Neural crest cell (in vitro differentiated cells): ENCODE measurements at regions not wholly inside any gene's neighbourhood (a gene's known extent, or its start where the extent isn't known, plus 50 kb on each side); places are given as distances from the start of the nearest gene placed in this dataset.

Experiments
- DNase-seq: peaks from one replicate; pipeline ENCODE4 v3.0.0; 2021; ENCODE audit warnings: low read depth, mixed read lengths, low spot score
- H3K27ac Mint-ChIP-seq: one replicate; pipeline ENCODE4 v1.8.0; 2021; ENCODE audit warnings: mild to moderate bottlenecking, mixed read lengths; ENCODE audit not compliant: unreplicated experiment
- H3K27me3 Mint-ChIP-seq: 2 replicates; pipeline ENCODE4 v1.8.0; 2021; ENCODE audit warnings: low read depth, mild to moderate bottlenecking, mixed read lengths
- H3K36me3 Mint-ChIP-seq: 2 replicates; pipeline ENCODE4 v1.8.0; 2021; ENCODE audit warnings: low read depth, mild to moderate bottlenecking, mixed read lengths
- H3K4me1 Mint-ChIP-seq: 2 replicates; pipeline ENCODE4 v1.8.0; 2021; ENCODE audit warnings: mixed read lengths
- H3K4me3 Mint-ChIP-seq: one replicate; pipeline ENCODE4 v1.8.0; 2021; ENCODE audit warnings: mild to moderate bottlenecking, mixed read lengths
- H3K9me3 Mint-ChIP-seq: 2 replicates; pipeline ENCODE4 v1.8.0; 2021; ENCODE audit warnings: mixed read lengths
- TF ChIP-seq, protein P1 (sequence below): fragments of 200-600 bp; sonication (generic); conservative IDR thresholded peaks from 2 replicates; pipeline ENCODE4 v1.5.0; 2021; ENCODE audit warnings: antibody characterized with exemption, mild to moderate bottlenecking

DNA sequence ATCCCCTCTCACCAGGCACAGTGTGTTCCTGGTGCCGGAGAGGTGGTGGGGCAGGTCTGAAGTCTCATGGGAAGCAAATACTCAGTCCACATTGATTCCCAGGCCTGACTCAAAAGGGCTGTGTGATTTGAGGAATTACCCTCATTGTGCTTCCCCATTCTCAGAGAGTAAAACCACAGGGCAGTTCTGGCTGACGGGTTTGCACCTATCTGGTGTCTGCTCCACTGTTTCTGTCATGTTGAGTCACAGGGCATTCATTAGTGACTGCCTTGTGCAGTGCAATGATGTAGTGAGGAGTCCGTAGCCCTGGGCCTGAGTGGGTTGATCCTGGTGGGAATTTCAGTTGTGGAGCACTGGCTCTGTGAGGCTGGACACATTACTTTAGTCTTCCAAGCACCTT, 85.2 kb upstream of the ARHGAP20 start:
- H3K36me3 Mint-ChIP-seq: no peaks in the 10 kb centered on the region
- no peaks in the 10 kb centered on the region for H3K9me3 Mint-ChIP-seq
- H3K27ac Mint-ChIP-seq: no peak overlapping the region
- TF ChIP-seq, protein P1, sequence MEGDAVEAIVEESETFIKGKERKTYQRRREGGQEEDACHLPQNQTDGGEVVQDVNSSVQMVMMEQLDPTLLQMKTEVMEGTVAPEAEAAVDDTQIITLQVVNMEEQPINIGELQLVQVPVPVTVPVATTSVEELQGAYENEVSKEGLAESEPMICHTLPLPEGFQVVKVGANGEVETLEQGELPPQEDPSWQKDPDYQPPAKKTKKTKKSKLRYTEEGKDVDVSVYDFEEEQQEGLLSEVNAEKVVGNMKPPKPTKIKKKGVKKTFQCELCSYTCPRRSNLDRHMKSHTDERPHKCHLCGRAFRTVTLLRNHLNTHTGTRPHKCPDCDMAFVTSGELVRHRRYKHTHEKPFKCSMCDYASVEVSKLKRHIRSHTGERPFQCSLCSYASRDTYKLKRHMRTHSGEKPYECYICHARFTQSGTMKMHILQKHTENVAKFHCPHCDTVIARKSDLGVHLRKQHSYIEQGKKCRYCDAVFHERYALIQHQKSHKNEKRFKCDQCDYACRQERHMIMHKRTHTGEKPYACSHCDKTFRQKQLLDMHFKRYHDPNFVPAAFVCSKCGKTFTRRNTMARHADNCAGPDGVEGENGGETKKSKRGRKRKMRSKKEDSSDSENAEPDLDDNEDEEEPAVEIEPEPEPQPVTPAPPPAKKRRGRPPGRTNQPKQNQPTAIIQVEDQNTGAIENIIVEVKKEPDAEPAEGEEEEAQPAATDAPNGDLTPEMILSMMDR: no peak
- no peaks in the 10 kb centered on the region for H3K27me3 Mint-ChIP-seq
- H3K4me3 Mint-ChIP-seq: no peak overlapping the region
- DNase-seq: no peak
- H3K4me1 Mint-ChIP-seq: no peaks in the 10 kb centered on the region

- no peaks in the 10 kb centered on the region for H3K27me3 Mint-ChIP-seq
- TF ChIP-seq, protein P1: no peak
- no peaks in the 10 kb centered on the region for H3K4me1 Mint-ChIP-seq
- no peak overlapping the region for H3K27ac Mint-ChIP-seq
- DNase-seq: no peak
- no peak overlapping the region for H3K4me3 Mint-ChIP-seq
- H3K9me3 Mint-ChIP-seq: no peaks in the 10 kb centered on the region
- H3K36me3 Mint-ChIP-seq: no peaks in the 10 kb centered on the region
These were observed 82.9 kb upstream of the ARHGAP20 start for GRCh38 chr11:110795112-110795624.

DNA sequence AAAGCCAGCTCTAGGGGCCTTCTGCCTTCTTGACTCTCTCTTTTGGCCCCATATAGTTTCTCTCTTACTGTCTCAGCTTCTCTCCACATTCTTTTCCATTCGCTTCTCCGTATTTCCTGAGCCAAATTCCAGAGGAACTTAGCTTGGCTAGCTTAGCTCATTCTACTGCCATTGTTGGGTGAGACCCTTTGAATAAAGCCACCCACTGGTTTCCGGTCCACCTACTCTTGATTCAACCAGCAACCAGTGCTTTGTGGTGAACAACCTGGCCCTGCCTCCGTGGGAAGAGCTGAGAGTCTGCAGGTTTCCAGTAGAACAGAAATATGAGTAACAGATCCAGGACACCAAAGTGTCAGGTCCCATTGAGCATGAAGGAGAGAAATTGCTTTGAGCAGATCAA, 81.3 kb upstream of the ARHGAP20 start:
- no peaks in the 10 kb centered on the region for H3K4me1 Mint-ChIP-seq
- H3K27me3 Mint-ChIP-seq: no peaks in the 10 kb centered on the region
- no peak for DNase-seq
- H3K9me3 Mint-ChIP-seq: no peaks in the 10 kb centered on the region
- H3K36me3 Mint-ChIP-seq: no peaks in the 10 kb centered on the region
- TF ChIP-seq, protein P1: no peak
- H3K27ac Mint-ChIP-seq: no peak overlapping the region
- H3K4me3 Mint-ChIP-seq: no peak overlapping the region

- TF ChIP-seq, protein P1: no peak
- no peaks in the 10 kb centered on the region for H3K9me3 Mint-ChIP-seq
- H3K4me3 Mint-ChIP-seq: no peak overlapping the region
- no peak for DNase-seq
- no peaks in the 10 kb centered on the region for H3K27me3 Mint-ChIP-seq
- no peaks in the 10 kb centered on the region for H3K4me1 Mint-ChIP-seq
- H3K36me3 Mint-ChIP-seq: no peaks in the 10 kb centered on the region
- no peak overlapping the region for H3K27ac Mint-ChIP-seq
These were observed 79.4 kb upstream of the ARHGAP20 start for GRCh38 chr11:110791621-110792020.

DNA sequence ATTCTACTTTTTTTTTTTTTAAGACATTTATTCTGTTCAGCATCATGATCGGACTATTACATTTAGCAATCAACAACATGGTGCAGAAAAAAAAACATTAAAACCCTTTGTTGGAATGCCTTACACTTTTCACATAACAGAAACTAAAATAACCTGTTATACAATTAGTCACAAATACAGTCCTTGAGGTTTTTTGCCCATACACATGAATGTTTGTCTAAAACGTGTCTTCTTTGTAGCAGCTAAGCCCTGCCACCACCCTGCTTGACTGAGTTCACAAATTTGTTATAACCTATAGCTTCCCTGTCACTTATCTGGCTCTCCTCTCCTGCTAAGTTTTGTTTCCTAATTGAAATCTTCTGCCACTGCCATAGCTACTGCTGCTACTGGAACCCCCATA, 75.4 kb upstream of the ARHGAP20 start:
- H3K4me3 Mint-ChIP-seq: no peak overlapping the region
- H3K27me3 Mint-ChIP-seq: no peaks in the 10 kb centered on the region

More for the DNA sequence above, 75.4 kb upstream of the ARHGAP20 start:
- Mint-ChIP-seq H3K9me3 (peaks cover 5% of the 10 kb centered on the region), H3K36me3 (no peaks in the 10 kb centered on the region), H3K27ac (no peak overlapping the region), H3K4me1 (no peaks in the 10 kb centered on the region)
- TF ChIP-seq, protein P1: no peak
- no peak for DNase-seq
